ENCODE measurements at regions not wholly inside any gene's neighbourhood (a gene's known extent, or its start where the extent isn't known, plus 50 kb on each side); places are given as distances from the start of the nearest gene placed in this dataset.

DNA sequence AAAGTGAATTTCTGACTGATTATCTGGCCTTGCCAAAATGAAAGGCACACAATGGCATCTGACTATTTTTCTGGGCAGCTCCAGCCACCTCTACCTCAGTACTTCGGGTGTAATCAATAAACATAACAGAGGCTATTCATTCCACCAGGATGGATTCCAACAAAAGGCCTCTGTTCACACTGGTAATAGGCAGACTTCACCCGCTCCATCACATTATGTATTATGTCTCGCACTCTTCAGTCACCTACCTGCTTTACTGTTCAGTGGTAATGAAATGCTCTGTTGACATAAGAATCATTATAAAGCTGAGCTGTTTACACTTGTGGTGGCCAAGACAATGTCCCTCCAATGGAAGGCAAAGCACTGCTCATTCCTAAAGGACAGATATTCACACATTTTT, 1333.7 kb upstream of the WWC1 start:
- Histone ChIP-seq H3K27me3 (ENCODE audit: control insufficient read depth, insufficient read depth, low read length) (no peaks in the 10 kb centered on the region), H3K4me3 (ENCODE audit: insufficient read depth, low read depth, low read length) (no peak overlapping the region), H3K36me3 (replicated peaks; ENCODE audit: control insufficient read depth, insufficient read depth, low read length) (no peaks in the 10 kb centered on the region)
- no peak for DNase-seq

- Histone ChIP-seq H3K4me3 (ENCODE audit: insufficient read depth, low read depth, low read length) (no peak overlapping the region), H3K36me3 (replicated peaks; ENCODE audit: control insufficient read depth, insufficient read depth, low read length) (no peaks in the 10 kb centered on the region)
- no peak for DNase-seq
Measured at GRCh38 chr5:166959766-166960165, 1331.7 kb upstream of the WWC1 start.

GRCh38 chr5:166961028-166961427, 1330.4 kb upstream of the WWC1 start:
- DNase-seq = no peak
- Histone ChIP-seq H3K27me3 (ENCODE audit: control insufficient read depth, insufficient read depth, low read length) (no peaks in the 10 kb centered on the region), H3K36me3 (replicated peaks; ENCODE audit: control insufficient read depth, insufficient read depth, low read length) (no peaks in the 10 kb centered on the region), H3K4me3 (ENCODE audit: insufficient read depth, low read depth, low read length) (no peak overlapping the region)

More at GRCh38 chr5:166959766-166960165, 1331.7 kb upstream of the WWC1 start:
- H3K27me3 ChIP-seq (ENCODE audit: control insufficient read depth, insufficient read depth, low read length) = no peaks in the 10 kb centered on the region

GRCh38 chr5:166961913-166962312, 1329.5 kb upstream of the WWC1 start:
- Histone ChIP-seq H3K27me3 (ENCODE audit: control insufficient read depth, insufficient read depth, low read length) (no peaks in the 10 kb centered on the region), H3K4me3 (ENCODE audit: insufficient read depth, low read depth, low read length) (no peak overlapping the region), H3K36me3 (replicated peaks; ENCODE audit: control insufficient read depth, insufficient read depth, low read length) (no peaks in the 10 kb centered on the region)
- DNase-seq = no peak

DNA sequence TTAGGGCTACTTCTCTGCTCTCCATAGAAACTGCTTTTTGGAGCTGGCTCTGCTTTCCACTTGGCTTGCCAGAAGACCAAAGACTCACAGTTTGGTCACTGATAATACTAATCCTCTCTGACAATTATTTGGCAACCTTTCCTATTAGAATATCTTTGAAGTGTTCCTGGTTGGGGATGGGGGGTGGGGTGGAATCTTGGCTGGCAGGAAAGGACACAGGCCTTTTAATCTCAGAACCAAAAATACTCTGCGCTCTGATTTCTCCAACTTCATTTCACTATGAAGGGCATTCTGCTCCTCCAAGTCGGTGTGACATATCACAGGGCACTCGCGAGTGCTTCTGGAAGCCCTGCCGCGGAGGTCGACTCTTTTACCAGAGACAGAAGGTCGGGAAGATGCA, 1329.0 kb upstream of the WWC1 start:
- H3K4me3 ChIP-seq (ENCODE audit: insufficient read depth, low read depth, low read length) = no peak overlapping the region
- DNase-seq = no peak
- H3K27me3 ChIP-seq (ENCODE audit: control insufficient read depth, insufficient read depth, low read length) = no peaks in the 10 kb centered on the region
- no peaks in the 10 kb centered on the region for H3K36me3 ChIP-seq (replicated peaks; ENCODE audit: control insufficient read depth, insufficient read depth, low read length)

- Histone ChIP-seq H3K36me3 (replicated peaks; ENCODE audit: control insufficient read depth, insufficient read depth, low read length) (no peaks in the 10 kb centered on the region), H3K4me3 (ENCODE audit: insufficient read depth, low read depth, low read length) (no peak overlapping the region), H3K27me3 (ENCODE audit: control insufficient read depth, insufficient read depth, low read length) (no peaks in the 10 kb centered on the region)
- no peak for DNase-seq
Measured at GRCh38 chr5:166963596-166963995, 1327.8 kb upstream of the WWC1 start.

DNA sequence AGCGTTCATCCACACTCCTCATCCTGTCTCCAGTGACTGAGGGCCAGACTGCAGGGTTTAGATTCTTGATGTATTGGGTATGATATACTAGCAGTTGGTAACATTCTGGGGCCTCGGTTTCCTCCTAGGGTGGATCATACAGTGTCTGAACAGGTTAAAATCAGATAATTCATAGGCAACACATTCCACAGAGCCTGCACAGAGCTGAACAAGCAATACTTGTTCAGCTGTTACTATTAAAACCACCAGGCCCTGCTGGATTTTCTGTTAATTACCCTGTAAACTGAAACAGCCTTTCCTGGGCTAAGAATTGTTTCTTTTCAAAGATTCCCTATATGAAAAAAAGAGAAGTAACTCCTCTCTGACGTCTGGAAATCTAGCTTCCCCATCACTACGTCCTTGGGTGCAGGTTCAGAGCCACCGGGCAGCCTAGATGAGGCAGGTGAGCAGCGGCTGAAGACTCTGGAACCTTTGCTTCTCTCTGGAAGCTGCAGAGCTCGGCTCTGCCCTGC, 1313.5 kb upstream of the WWC1 start:
- no peaks in the 10 kb centered on the region for H3K36me3 ChIP-seq (replicated peaks; ENCODE audit: control insufficient read depth, insufficient read depth, low read length)
- peaks cover 15% of the 10 kb centered on the region for H3K27me3 ChIP-seq (ENCODE audit: control insufficient read depth, insufficient read depth, low read length)
- peak overlapping the region; percentile 71 for H3K4me3 ChIP-seq (ENCODE audit: insufficient read depth, low read depth, low read length)
- DNase-seq = no peak

- no peak for DNase-seq
- Histone ChIP-seq H3K36me3 (replicated peaks; ENCODE audit: control insufficient read depth, insufficient read depth, low read length) (no peaks in the 10 kb centered on the region), H3K27me3 (ENCODE audit: control insufficient read depth, insufficient read depth, low read length) (peaks cover 15% of the 10 kb centered on the region), H3K4me3 (ENCODE audit: insufficient read depth, low read depth, low read length) (peak overlapping the region; percentile 71)
Measured at GRCh38 chr5:166979307-166979895, 1312.0 kb upstream of the WWC1 start.

DNA sequence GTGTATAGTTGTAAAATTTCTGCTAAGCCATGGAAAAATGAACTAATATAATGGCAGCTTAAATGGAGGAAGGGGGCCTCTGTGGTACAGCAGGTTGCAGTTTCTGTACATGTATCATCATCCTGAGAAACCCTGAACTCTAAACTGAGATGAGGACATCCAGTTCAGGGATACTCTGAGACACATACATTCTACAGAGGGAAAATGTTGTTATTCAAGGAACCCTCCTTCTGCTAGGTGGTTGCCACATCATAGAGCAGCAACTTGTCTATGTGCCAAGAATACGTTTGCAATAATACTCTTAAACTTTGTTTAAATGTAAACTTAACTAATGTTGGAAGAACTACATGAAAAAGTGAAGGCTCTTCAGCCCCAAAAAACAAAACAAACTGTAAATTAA, 1310.8 kb upstream of the WWC1 start:
- H3K36me3 ChIP-seq (replicated peaks; ENCODE audit: control insufficient read depth, insufficient read depth, low read length) = no peaks in the 10 kb centered on the region
- H3K4me3 ChIP-seq (ENCODE audit: insufficient read depth, low read depth, low read length) = no peak overlapping the region
- H3K27me3 ChIP-seq (ENCODE audit: control insufficient read depth, insufficient read depth, low read length) = peaks cover 15% of the 10 kb centered on the region
- DNase-seq = no peak

GRCh38 chr5:166982226-166982625, 1309.2 kb upstream of the WWC1 start:
- Histone ChIP-seq H3K4me3 (ENCODE audit: insufficient read depth, low read depth, low read length) (no peak overlapping the region), H3K36me3 (replicated peaks; ENCODE audit: control insufficient read depth, insufficient read depth, low read length) (no peaks in the 10 kb centered on the region), H3K27me3 (ENCODE audit: control insufficient read depth, insufficient read depth, low read length) (peaks cover 15% of the 10 kb centered on the region)
- no peak for DNase-seq

GRCh38 chr5:166991601-166992000, 1299.8 kb upstream of the WWC1 start:
- DNase-seq = no peak
- Histone ChIP-seq H3K36me3 (replicated peaks; ENCODE audit: control insufficient read depth, insufficient read depth, low read length) (no peaks in the 10 kb centered on the region), H3K27me3 (ENCODE audit: control insufficient read depth, insufficient read depth, low read length) (no peaks in the 10 kb centered on the region), H3K4me3 (ENCODE audit: insufficient read depth, low read depth, low read length) (no peak overlapping the region)

DNA sequence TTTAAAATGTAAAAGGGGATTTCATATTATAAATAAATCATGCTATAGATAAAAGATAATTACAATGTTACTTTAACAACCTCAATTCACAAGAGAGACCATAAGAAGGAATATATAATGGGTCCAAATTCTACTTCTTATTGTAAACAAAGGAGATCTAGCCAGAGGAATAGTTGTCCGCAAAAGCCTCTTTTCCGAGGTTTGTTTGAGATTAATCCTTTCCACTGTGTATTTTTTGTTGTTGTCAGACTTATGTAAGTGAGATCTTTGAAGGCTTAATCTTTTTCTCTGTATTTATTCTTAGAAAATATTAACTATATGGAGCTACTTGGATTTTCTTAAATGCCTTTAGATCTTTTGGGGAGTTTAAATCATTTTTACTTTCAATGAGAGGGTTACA, 1299.3 kb upstream of the WWC1 start:
- no peaks in the 10 kb centered on the region for H3K36me3 ChIP-seq (replicated peaks; ENCODE audit: control insufficient read depth, insufficient read depth, low read length)
- H3K27me3 ChIP-seq (ENCODE audit: control insufficient read depth, insufficient read depth, low read length) = no peaks in the 10 kb centered on the region
- DNase-seq = no peak
- no peak overlapping the region for H3K4me3 ChIP-seq (ENCODE audit: insufficient read depth, low read depth, low read length)

DNA sequence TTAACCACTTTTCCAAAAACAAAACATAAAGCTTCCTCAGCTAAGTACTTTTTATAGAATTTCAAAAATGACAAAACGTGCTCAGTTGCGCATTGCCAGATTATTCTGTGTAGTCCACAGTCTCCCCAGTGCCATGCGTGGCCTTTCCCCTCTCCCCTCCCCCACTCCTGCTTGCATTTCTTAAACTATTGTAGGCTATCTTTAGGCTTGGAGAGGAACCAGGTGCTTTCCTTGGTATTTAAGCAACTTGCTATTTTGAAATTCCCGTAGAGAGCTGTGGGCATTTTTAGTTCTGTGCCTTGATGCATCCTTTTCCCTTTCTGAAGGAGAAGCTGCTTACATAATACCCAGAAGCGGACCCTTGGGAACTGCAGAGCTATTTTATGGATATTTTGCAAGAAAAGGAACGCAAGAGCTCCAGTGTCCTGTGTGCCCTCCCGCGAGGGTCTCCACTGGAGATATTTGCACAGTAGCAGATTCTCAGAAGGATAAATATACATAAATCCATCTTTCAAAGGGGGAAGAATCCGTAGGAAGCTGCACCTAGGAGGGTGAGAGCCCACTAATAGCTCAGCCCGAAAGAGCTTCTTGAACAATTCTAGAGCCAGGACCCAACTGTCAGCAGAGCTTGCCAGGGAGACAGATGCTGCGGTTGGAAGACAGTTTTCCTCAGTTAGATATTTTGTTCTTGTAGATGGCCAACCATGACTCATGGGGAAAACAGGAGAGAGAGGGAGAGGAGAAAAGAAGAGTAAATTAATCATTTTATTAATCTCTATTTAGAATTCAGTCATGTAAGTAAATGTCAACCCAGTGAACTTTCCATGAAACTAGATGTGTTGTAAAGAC, 1298.3 kb upstream of the WWC1 start:
- no peaks in the 10 kb centered on the region for H3K36me3 ChIP-seq (replicated peaks; ENCODE audit: control insufficient read depth, insufficient read depth, low read length)
- no peak for DNase-seq
- no peaks in the 10 kb centered on the region for H3K27me3 ChIP-seq (ENCODE audit: control insufficient read depth, insufficient read depth, low read length)
- no peak overlapping the region for H3K4me3 ChIP-seq (ENCODE audit: insufficient read depth, low read depth, low read length)

DNA sequence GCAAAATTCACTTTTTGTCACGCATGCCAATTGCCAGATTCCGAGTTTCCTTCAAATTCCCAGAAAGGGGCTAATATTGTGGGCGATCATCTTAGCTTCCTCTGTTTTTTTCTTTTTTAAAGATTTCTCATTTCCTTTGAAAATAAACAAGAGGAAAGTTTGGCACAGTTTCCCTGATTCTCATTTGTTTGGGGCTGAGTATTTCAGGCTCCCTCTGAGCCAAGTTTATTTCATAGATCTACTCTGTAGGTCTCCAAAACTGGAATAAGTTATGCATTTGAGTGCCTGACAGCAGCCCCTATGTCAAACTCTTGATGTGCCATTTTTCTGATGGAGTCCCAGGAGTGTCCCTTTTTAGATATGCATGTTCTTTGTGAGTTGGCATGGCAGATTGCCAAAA, 1297.2 kb upstream of the WWC1 start:
- no peak for DNase-seq
- no peak overlapping the region for H3K4me3 ChIP-seq (ENCODE audit: insufficient read depth, low read depth, low read length)

DNA sequence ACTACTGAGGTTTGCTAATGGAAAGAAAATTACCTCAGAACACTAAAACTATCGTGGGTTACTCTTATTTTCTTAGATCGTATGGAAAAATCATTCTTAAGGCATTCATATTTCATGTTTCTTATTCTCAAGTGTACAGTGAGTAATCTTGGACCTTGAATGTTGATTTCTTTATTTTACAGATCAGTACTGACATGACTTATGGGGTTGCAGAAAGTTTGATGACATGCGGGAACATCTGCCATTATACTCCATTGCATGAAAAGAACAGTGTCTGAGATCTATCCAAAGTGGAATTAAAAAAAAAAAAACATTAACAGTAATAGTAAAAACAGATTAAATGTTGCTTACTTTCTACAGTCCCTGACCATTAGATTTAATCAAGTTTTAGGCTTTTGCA, 1290.2 kb upstream of the WWC1 start:
- DNase-seq = no peak
- Histone ChIP-seq H3K4me3 (ENCODE audit: insufficient read depth, low read depth, low read length) (no peak overlapping the region), H3K27me3 (ENCODE audit: control insufficient read depth, insufficient read depth, low read length) (no peaks in the 10 kb centered on the region), H3K36me3 (replicated peaks; ENCODE audit: control insufficient read depth, insufficient read depth, low read length) (no peaks in the 10 kb centered on the region)

More for the DNA sequence above, 1297.2 kb upstream of the WWC1 start:
- Histone ChIP-seq H3K36me3 (replicated peaks; ENCODE audit: control insufficient read depth, insufficient read depth, low read length) (no peaks in the 10 kb centered on the region), H3K27me3 (ENCODE audit: control insufficient read depth, insufficient read depth, low read length) (no peaks in the 10 kb centered on the region)
